Muscle of back (tissue), 3 donors: ENCODE measurements at regions not wholly inside any gene's neighbourhood (a gene's known extent, or its start where the extent isn't known, plus 50 kb on each side); places are given as distances from the start of the nearest gene placed in this dataset.

ENCODE experiments used
- DNase-seq, 3 donors: peaks; one replicate each; pipeline versions ENCODE4 v3.0.0 to v3.0.0-alpha.2; 2013

- no peak for DNase-seq
These were observed 50.5 kb upstream of the PRDM1 start for GRCh38 chr6:106035655-106036054.

- no peak for DNase-seq
These were observed 52.3 kb upstream of the PRDM1 start for GRCh38 chr6:106033806-106034205.

GRCh38 chr6:106027758-106028157, 58.4 kb upstream of the PRDM1 start:
- DNase-seq, result no peak

- DNase-seq, result peak in 2 of 3 donors; percentile 16 to 38
These were observed 59.1 kb upstream of the PRDM1 start for GRCh38 chr6:106026748-106027715.

GRCh38 chr6:106025655-106026054, 60.5 kb upstream of the PRDM1 start:
- no peak for DNase-seq

GRCh38 chr6:106022801-106023200, 63.3 kb upstream of the PRDM1 start:
- DNase-seq, result no peak

GRCh38 chr6:106017454-106017853, 68.7 kb upstream of the PRDM1 start:
- no peak for DNase-seq

GRCh38 chr6:106014955-106015354, 71.2 kb upstream of the PRDM1 start:
- no peak for DNase-seq

GRCh38 chr6:106011476-106011875, 74.7 kb upstream of the PRDM1 start:
- DNase-seq, result no peak

GRCh38 chr6:106005954-106006353, 80.2 kb upstream of the PRDM1 start:
- no peak for DNase-seq

GRCh38 chr6:106005013-106005412, 81.1 kb upstream of the PRDM1 start:
- DNase-seq, result no peak

- DNase-seq, result no peak
These were observed 82.7 kb upstream of the PRDM1 start for GRCh38 chr6:106003268-106003987.

- no peak for DNase-seq
These were observed 84.1 kb upstream of the PRDM1 start for GRCh38 chr6:106002005-106002404.

- no peak for DNase-seq
These were observed 85.2 kb upstream of the PRDM1 start for GRCh38 chr6:106000935-106001334.

- no peak for DNase-seq
These were observed 88.7 kb upstream of the PRDM1 start for GRCh38 chr6:105997482-105997881.

GRCh38 chr6:105995391-105995865, 90.7 kb upstream of the PRDM1 start:
- DNase-seq, result no peak

GRCh38 chr6:105994591-105995390, 91.3 kb upstream of the PRDM1 start:
- DNase-seq, result peak; percentile 59 to 90 (median 65)

- DNase-seq, result peak; percentile 37 to 79 (median 49)
These were observed 92.0 kb upstream of the PRDM1 start for GRCh38 chr6:105994118-105994590.

- DNase-seq, result peak in 1 of 3 donors; percentile 53
These were observed 92.6 kb upstream of the PRDM1 start for GRCh38 chr6:105993341-105994117.

- DNase-seq, result peak; percentile 73 to 93 (median 85)
These were observed 93.7 kb upstream of the PRDM1 start for GRCh38 chr6:105992315-105992961.
